SW 1271 (cell line): ENCODE measurements at regions not wholly inside any gene's neighbourhood (a gene's known extent, or its start where the extent isn't known, plus 50 kb on each side); places are given as distances from the start of the nearest gene placed in this dataset.
A peak's percentile ranks its signal among the peaks of the same experiment; 100 is the strongest.

ENCODE experiments used
- DNase-seq, 2 experiments: peaks; one replicate each; lab custom pipeline; 2025; lab: John Stamatoyannopoulos, UW

GRCh38 chr12:19712041-19712440 lies 272.7 kb downstream of the AEBP2 start:
- DNase-seq: peak in 1 of 2 experiments; percentile 21

GRCh38 chr12:19718401-19718800 lies 279.1 kb downstream of the AEBP2 start:
- no peak for DNase-seq

- DNase-seq: no peak
Observed at GRCh38 chr12:19719672-19720071, 280.4 kb downstream of the AEBP2 start.

- no peak for DNase-seq
Observed at GRCh38 chr12:19726122-19726521, 286.8 kb downstream of the AEBP2 start.

GRCh38 chr12:19726592-19726991 lies 287.3 kb downstream of the AEBP2 start:
- no peak for DNase-seq

- DNase-seq: no peak
Observed at GRCh38 chr12:19737019-19737418, 297.7 kb downstream of the AEBP2 start.

- DNase-seq: peak in 1 of 2 experiments; percentile 63
Observed at GRCh38 chr12:19739195-19739776, 300.0 kb downstream of the AEBP2 start.

GRCh38 chr12:19740472-19741131 lies 301.3 kb downstream of the AEBP2 start:
- DNase-seq: no peak

GRCh38 chr12:19741132-19741489 lies 301.8 kb downstream of the AEBP2 start:
- DNase-seq: no peak

- DNase-seq: no peak
Observed at GRCh38 chr12:19744705-19745218, 305.5 kb downstream of the AEBP2 start.

GRCh38 chr12:19746471-19746870 lies 307.2 kb downstream of the AEBP2 start:
- no peak for DNase-seq

- no peak for DNase-seq
Observed at GRCh38 chr12:19749906-19750574, 310.7 kb downstream of the AEBP2 start.

- DNase-seq: no peak
Observed at GRCh38 chr12:19751078-19751477, 311.8 kb downstream of the AEBP2 start.

GRCh38 chr12:19752712-19753111 lies 313.4 kb downstream of the AEBP2 start:
- DNase-seq: no peak

- DNase-seq: no peak
Observed at GRCh38 chr12:19755136-19755535, 315.8 kb downstream of the AEBP2 start.

- DNase-seq: peak in 1 of 2 experiments; percentile 67
Observed at GRCh38 chr12:19757317-19757877, 318.1 kb downstream of the AEBP2 start.

- DNase-seq: no peak
Observed at GRCh38 chr12:19759227-19759626, 319.9 kb downstream of the AEBP2 start.

GRCh38 chr12:19760611-19761010 lies 321.3 kb downstream of the AEBP2 start:
- DNase-seq: no peak

GRCh38 chr12:19761463-19761862 lies 322.2 kb downstream of the AEBP2 start:
- DNase-seq: no peak

- DNase-seq: no peak
Observed at GRCh38 chr12:19763488-19763887, 324.2 kb downstream of the AEBP2 start.

GRCh38 chr12:19764408-19764807 lies 325.1 kb downstream of the AEBP2 start:
- DNase-seq: no peak

GRCh38 chr12:19771858-19772257 lies 332.6 kb downstream of the AEBP2 start:
- no peak for DNase-seq

GRCh38 chr12:19772776-19773175 lies 333.5 kb downstream of the AEBP2 start:
- DNase-seq: no peak
